ENCODE measurements at regions not wholly inside any gene's neighbourhood (a gene's known extent, or its start where the extent isn't known, plus 50 kb on each side); places are given as distances from the start of the nearest gene placed in this dataset.

DNA sequence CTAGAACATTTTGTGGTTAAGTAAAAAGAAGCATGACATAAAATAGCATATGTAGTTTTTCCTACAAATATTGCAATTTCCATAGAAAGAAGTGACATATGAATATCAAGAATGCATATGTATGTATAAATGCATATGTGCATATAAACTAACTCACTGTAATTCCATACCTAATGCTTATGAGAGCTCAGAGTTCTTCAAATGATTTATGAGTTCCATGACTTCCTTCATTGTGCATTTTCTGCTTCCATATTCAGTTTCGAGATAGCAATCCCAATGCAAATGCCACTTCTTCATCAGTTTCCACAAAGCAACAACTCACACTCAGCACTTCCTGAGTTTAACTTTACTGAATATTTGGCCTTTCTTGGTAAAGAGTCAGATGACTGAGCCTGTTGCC, 1744.3 kb upstream of the MIR17HG start:
- TF ChIP-seq, protein P1, sequence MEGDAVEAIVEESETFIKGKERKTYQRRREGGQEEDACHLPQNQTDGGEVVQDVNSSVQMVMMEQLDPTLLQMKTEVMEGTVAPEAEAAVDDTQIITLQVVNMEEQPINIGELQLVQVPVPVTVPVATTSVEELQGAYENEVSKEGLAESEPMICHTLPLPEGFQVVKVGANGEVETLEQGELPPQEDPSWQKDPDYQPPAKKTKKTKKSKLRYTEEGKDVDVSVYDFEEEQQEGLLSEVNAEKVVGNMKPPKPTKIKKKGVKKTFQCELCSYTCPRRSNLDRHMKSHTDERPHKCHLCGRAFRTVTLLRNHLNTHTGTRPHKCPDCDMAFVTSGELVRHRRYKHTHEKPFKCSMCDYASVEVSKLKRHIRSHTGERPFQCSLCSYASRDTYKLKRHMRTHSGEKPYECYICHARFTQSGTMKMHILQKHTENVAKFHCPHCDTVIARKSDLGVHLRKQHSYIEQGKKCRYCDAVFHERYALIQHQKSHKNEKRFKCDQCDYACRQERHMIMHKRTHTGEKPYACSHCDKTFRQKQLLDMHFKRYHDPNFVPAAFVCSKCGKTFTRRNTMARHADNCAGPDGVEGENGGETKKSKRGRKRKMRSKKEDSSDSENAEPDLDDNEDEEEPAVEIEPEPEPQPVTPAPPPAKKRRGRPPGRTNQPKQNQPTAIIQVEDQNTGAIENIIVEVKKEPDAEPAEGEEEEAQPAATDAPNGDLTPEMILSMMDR (conservative IDR thresholded peaks at IDR 0.05) = no peak
- TF ChIP-seq EZH2 (IDR thresholded peaks at IDR 0.05; ENCODE audit: low read depth) = no peak
